GM23338 (cell line): ENCODE measurements at regions not wholly inside any gene's neighbourhood (a gene's known extent, or its start where the extent isn't known, plus 50 kb on each side); places are given as distances from the start of the nearest gene placed in this dataset.

Experiments
- ATAC-seq: fragments of 200-7000 bp; cut with Tn5 transposase; 3 replicates; pipeline ENCODE4 v1.9.1; 2020
- DNase-seq: peaks from one replicate; pipeline ENCODE4 v3.0.0-alpha.2; 2015; ENCODE audit warnings: low spot score
- H2AFZ ChIP-seq: fragments of 200-600 bp; sonication (generic); 2 replicates; pipeline ENCODE4 v1.8.0; 2016; ENCODE audit warnings: antibody characterized with exemption, mild to moderate bottlenecking, moderate library complexity
- H3F3A ChIP-seq: fragments of 200-600 bp; sonication (generic); replicated peaks from 2 replicates; pipeline ENCODE4 v1.8.0; 2017; ENCODE audit warnings: antibody characterized with exemption, mixed run types, low read depth
- H3K27ac ChIP-seq: fragments of 200-600 bp; sonication (generic); 2 replicates; pipeline ENCODE4 v1.6.1; 2016; ENCODE audit warnings: low read depth
- H3K27me3 ChIP-seq: fragments of 200-600 bp; sonication (generic); 2 replicates; pipeline ENCODE4 v1.8.0; 2016; ENCODE audit warnings: mild to moderate bottlenecking, mixed run types, moderate library complexity; ENCODE audit not compliant: insufficient read depth
- H3K36me3 ChIP-seq: fragments of 200-600 bp; sonication (generic); 2 replicates; pipeline ENCODE4 v1.8.0; 2016; ENCODE audit warnings: mild to moderate bottlenecking; ENCODE audit not compliant: insufficient read depth
- H3K4me1 ChIP-seq: fragments of 200-600 bp; sonication (generic); 2 replicates; pipeline ENCODE4 v1.8.0; 2016; ENCODE audit warnings: mild to moderate bottlenecking, moderate library complexity; ENCODE audit not compliant: insufficient read depth
- H3K4me2 ChIP-seq: fragments of 200-600 bp; sonication (generic); 2 replicates; pipeline ENCODE4 v1.7.1; 2017; ENCODE audit warnings: mixed run types
- H3K4me3 ChIP-seq: fragments of 200-600 bp; sonication (generic); 2 replicates; pipeline ENCODE4 v1.6.1; 2016; ENCODE audit warnings: mixed run types
- H3K79me2 ChIP-seq: fragments of 200-600 bp; sonication (generic); replicated peaks from 2 replicates; pipeline ENCODE4 v1.8.0; 2017; ENCODE audit warnings: mild to moderate bottlenecking; ENCODE audit not compliant: insufficient read depth
- H3K9me2 ChIP-seq: fragments of 200-600 bp; sonication (generic); 2 replicates; pipeline ENCODE4 v1.8.0; 2017; ENCODE audit not compliant: insufficient read depth
- H4K20me1 ChIP-seq: fragments of 200-600 bp; sonication (generic); replicated peaks from 2 replicates; pipeline ENCODE4 v1.8.0; 2017; ENCODE audit warnings: mild to moderate bottlenecking; ENCODE audit not compliant: insufficient read depth
- H3K27ac Mint-ChIP-seq: 2 replicates; pipeline ENCODE4 v1.8.0; 2020; ENCODE audit warnings: inconsistent platforms, mild to moderate bottlenecking, moderate library complexity, mixed read lengths
- H3K27me3 Mint-ChIP-seq: 3 replicates; pipeline ENCODE4 v1.8.0; 2022; ENCODE audit warnings: low read depth, mild to moderate bottlenecking, moderate library complexity, mixed read lengths, inconsistent platforms; ENCODE audit not compliant: insufficient read depth, poor library complexity
- H3K36me3 Mint-ChIP-seq: 3 replicates; pipeline ENCODE4 v1.8.0; 2021; ENCODE audit warnings: low read depth, mild to moderate bottlenecking, inconsistent platforms, moderate library complexity, mixed read lengths
- H3K4me1 Mint-ChIP-seq: 3 replicates; pipeline ENCODE4 v1.8.0; 2020; ENCODE audit warnings: mild to moderate bottlenecking, inconsistent platforms, mixed read lengths
- H3K4me3 Mint-ChIP-seq: 3 replicates; pipeline ENCODE4 v1.8.0; 2021; ENCODE audit warnings: moderate library complexity, mild to moderate bottlenecking, inconsistent platforms, mixed read lengths
- H3K9me3 Mint-ChIP-seq: 3 replicates; pipeline ENCODE4 v1.8.0; 2020; ENCODE audit warnings: moderate library complexity, mild to moderate bottlenecking, inconsistent platforms, mixed read lengths
- CREB1 ChIP-seq: fragments of 250-450 bp; sonication (Bioruptor Pico); IDR thresholded peaks from 2 replicates; pipeline ENCODE4 v1.5.0; 2020; ENCODE audit warnings: low read depth, mild to moderate bottlenecking, moderate library complexity
- EZH2 ChIP-seq: fragments of 200-600 bp; sonication (generic); IDR thresholded peaks from one replicate; pipeline ENCODE4 v1.8.0; 2017; ENCODE audit warnings: antibody characterized with exemption, mild to moderate bottlenecking, low read depth; ENCODE audit not compliant: unreplicated experiment
- JUNB ChIP-seq: IDR thresholded peaks from one replicate; pipeline ENCODE4 v1.6.1; 2016; ENCODE audit warnings: antibody characterized with exemption; ENCODE audit not compliant: unreplicated experiment
- NANOG ChIP-seq: IDR thresholded peaks from 2 replicates; pipeline ENCODE4 v1.6.1; 2016; ENCODE audit warnings: antibody characterized with exemption, borderline replicate concordance
- POLR2AphosphoS5 ChIP-seq: IDR thresholded peaks from 2 replicates; pipeline ENCODE4 v1.6.1; 2016; ENCODE audit warnings: antibody characterized with exemption, low read depth
- STAT1 ChIP-seq: IDR thresholded peaks from one replicate; pipeline ENCODE4 v1.6.1; 2016; ENCODE audit warnings: antibody characterized with exemption; ENCODE audit not compliant: unreplicated experiment
- ZNF331 ChIP-seq: fragments of 250-450 bp; sonication (Bioruptor Pico); IDR thresholded peaks from 2 replicates; pipeline ENCODE4 v1.5.0; 2020; ENCODE audit warnings: low read depth, mild to moderate bottlenecking, moderate library complexity
- TF ChIP-seq, protein P1 (sequence below): IDR thresholded peaks from one replicate; pipeline ENCODE4 v1.6.1; 2018; ENCODE audit warnings: antibody characterized with exemption; ENCODE audit not compliant: unreplicated experiment
- TF ChIP-seq, protein P2 (sequence below): IDR thresholded peaks from 2 replicates; pipeline ENCODE4 v1.6.1; 2016; ENCODE audit warnings: antibody characterized with exemption
- TF ChIP-seq, protein P3 (sequence below), 2 experiments: fragments of 200-600 bp in 1 of 2; sonication (generic) in 1 of 2; conservative IDR thresholded peaks; 2 replicates each; pipeline versions ENCODE4 v1.5.1 to v1.6.1; 2016 to 2017; ENCODE audit warnings: antibody characterized with exemption in 2 of 2, low read depth in 2 of 2, mild to moderate bottlenecking in 2 of 2, moderate library complexity in 1 of 2

DNA sequence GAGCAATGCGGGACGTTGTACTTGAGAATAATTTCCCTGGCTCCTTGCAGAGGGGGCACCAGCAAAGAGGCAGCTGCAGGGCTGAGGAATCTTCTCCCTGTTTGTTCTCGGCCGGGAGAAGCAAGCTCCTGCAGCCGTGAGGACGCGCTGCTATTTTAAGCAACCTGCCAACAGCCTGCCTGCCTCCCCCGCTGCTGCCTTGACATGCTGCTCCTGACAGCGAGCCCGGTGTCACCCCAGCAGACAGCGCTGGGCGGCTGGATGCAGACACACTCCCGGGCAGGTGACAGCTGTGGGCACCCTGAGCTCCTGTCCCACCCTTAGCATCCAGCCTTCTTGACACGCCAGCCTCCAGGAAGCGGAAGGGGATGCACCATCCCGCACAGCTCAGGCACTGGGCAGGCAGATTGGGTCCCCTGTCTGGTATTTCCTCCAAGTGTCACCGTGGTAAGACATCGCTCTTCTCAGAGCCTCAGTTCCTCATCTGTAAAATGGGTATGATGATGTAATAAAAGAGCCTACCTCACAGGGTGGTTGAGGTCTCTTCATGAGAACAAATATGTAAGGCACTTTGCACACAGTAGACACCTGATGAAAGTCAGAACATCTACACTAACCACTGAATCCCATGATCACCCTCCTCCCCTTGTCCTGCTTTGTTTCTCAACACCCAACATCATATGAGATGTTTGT, 530.6 kb downstream of the MN1 start:
- H3F3A ChIP-seq = no peaks in the 10 kb centered on the region
- H3K9me2 ChIP-seq = no peaks in the 10 kb centered on the region
- no peak for ATAC-seq
- Mint-ChIP-seq H3K4me3 (no peak overlapping the region), H3K27ac (no peak overlapping the region), H3K4me1 (peaks cover 14% of the 10 kb centered on the region), H3K27me3 (peaks cover 6% of the 10 kb centered on the region), H3K36me3 (no peaks in the 10 kb centered on the region), H3K9me3 (0 out of 3 replicates have a peak, but pooled peaks cover under 1% of the 10 kb centered on the region)
- no peak overlapping the region for H3K4me2 ChIP-seq
- no peak for TF ChIP-seq NANOG
- no peak for TF ChIP-seq EZH2
- no peak for TF ChIP-seq STAT1
- no peak for TF ChIP-seq ZNF331
- no peak for TF ChIP-seq CREB1 (CRISPR knock-in tag)
- TF ChIP-seq, protein P1, sequence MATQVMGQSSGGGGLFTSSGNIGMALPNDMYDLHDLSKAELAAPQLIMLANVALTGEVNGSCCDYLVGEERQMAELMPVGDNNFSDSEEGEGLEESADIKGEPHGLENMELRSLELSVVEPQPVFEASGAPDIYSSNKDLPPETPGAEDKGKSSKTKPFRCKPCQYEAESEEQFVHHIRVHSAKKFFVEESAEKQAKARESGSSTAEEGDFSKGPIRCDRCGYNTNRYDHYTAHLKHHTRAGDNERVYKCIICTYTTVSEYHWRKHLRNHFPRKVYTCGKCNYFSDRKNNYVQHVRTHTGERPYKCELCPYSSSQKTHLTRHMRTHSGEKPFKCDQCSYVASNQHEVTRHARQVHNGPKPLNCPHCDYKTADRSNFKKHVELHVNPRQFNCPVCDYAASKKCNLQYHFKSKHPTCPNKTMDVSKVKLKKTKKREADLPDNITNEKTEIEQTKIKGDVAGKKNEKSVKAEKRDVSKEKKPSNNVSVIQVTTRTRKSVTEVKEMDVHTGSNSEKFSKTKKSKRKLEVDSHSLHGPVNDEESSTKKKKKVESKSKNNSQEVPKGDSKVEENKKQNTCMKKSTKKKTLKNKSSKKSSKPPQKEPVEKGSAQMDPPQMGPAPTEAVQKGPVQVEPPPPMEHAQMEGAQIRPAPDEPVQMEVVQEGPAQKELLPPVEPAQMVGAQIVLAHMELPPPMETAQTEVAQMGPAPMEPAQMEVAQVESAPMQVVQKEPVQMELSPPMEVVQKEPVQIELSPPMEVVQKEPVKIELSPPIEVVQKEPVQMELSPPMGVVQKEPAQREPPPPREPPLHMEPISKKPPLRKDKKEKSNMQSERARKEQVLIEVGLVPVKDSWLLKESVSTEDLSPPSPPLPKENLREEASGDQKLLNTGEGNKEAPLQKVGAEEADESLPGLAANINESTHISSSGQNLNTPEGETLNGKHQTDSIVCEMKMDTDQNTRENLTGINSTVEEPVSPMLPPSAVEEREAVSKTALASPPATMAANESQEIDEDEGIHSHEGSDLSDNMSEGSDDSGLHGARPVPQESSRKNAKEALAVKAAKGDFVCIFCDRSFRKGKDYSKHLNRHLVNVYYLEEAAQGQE = no peak
- no peak for TF ChIP-seq JUNB
- no peak for TF ChIP-seq POLR2AphosphoS5
- TF ChIP-seq, protein P2, sequence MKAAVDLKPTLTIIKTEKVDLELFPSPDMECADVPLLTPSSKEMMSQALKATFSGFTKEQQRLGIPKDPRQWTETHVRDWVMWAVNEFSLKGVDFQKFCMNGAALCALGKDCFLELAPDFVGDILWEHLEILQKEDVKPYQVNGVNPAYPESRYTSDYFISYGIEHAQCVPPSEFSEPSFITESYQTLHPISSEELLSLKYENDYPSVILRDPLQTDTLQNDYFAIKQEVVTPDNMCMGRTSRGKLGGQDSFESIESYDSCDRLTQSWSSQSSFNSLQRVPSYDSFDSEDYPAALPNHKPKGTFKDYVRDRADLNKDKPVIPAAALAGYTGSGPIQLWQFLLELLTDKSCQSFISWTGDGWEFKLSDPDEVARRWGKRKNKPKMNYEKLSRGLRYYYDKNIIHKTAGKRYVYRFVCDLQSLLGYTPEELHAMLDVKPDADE = no peak
- TF ChIP-seq, protein P3, sequence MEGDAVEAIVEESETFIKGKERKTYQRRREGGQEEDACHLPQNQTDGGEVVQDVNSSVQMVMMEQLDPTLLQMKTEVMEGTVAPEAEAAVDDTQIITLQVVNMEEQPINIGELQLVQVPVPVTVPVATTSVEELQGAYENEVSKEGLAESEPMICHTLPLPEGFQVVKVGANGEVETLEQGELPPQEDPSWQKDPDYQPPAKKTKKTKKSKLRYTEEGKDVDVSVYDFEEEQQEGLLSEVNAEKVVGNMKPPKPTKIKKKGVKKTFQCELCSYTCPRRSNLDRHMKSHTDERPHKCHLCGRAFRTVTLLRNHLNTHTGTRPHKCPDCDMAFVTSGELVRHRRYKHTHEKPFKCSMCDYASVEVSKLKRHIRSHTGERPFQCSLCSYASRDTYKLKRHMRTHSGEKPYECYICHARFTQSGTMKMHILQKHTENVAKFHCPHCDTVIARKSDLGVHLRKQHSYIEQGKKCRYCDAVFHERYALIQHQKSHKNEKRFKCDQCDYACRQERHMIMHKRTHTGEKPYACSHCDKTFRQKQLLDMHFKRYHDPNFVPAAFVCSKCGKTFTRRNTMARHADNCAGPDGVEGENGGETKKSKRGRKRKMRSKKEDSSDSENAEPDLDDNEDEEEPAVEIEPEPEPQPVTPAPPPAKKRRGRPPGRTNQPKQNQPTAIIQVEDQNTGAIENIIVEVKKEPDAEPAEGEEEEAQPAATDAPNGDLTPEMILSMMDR (conservative IDR thresholded peaks at IDR 0.05; ENCODE audit: low read depth in 2 of 2) = no peak
- no peaks in the 10 kb centered on the region for H3K27me3 ChIP-seq
- no peak for DNase-seq
- no peaks in the 10 kb centered on the region for H3K79me2 ChIP-seq
- no peak overlapping the region for H3K27ac ChIP-seq
- no peaks in the 10 kb centered on the region for H3K36me3 ChIP-seq
- H4K20me1 ChIP-seq = no peaks in the 10 kb centered on the region
- no peak overlapping the region for H3K4me3 ChIP-seq
- H2AFZ ChIP-seq = no peak overlapping the region
- peaks cover 11% of the 10 kb centered on the region for H3K4me1 ChIP-seq
